Bone marrow (tissue), 2 donors: ENCODE measurements at regions not wholly inside any gene's neighbourhood (a gene's known extent, or its start where the extent isn't known, plus 50 kb on each side); places are given as distances from the start of the nearest gene placed in this dataset.
"Not testable (repeated sequence)": the region's sequence is repeated elsewhere in the genome, so short reads cannot be mapped to it uniquely, and the experiment has no call there.

Source experiments
- DNase-seq, 2 donors: peaks; one replicate each; lab custom pipeline; 2025; lab: John Stamatoyannopoulos, UW

DNA sequence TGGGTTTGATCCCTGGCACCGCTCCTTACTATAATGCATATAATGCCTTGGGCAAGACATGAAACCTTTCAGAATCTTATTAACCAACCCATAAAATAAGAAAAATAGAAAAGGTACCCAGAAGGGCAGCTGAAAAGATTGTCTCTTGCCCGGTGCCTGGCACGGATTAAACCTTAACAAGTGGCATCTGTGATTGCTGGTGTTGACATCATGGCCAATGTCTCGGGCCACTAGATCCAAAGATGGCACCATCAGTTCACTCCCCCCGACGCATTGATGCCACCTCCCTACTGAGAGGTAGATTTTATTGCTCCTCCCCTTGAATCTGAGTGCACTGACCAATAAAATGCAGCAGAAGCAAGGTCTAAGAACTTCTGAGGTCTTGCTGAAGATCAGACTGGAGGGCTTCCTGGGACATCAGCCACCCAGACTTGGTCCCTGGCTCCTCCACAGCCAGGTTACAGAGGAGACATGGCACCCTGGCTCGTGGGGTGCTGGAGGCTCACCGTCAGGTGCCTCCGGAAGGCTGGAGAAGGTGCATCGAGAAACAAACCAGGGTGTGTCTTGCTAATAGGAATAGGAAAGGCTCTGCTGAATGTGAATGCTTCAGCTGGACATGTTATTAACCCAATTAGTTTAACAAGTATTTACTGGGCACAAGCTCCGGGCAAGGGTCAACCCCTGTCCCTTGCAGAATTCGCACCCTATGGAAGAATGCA is 80.0 kb upstream of the COL5A1 start:
- no peak for DNase-seq

DNA sequence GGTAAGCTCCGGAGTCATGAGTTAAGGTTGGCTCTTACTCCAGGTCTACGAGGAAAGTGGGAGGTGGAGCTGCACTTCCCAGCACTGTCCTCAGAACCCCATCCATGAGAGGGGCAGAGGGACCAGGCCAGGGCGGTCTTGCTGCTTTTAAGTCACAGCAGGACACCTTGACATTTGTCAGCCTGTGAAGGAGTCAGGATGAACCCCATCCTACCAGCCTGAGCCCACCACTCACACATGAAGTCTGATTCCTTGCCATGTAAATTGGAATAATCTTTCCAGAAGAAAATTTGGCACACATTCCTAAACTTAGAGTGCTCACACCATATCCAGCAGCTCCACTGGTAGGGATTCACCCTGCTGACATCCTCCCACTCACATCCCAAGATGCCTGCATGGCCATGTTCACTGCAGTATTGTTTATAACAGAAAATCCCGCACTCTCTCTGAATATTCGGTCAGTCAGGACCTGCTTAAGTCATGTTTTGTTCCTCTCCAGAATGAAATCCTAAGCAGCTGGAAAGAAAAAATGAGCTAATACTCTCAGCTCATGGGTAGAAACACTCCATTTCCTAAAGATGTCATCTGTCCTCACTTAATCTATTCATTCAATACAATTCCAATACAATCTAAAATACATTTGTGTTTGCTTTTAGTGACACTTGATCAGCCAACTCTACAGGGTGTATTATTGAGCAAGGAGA is 79.3 kb upstream of the COL5A1 start:
- no peak for DNase-seq

GRCh38 chr9:134563397-134563796 is 78.2 kb upstream of the COL5A1 start:
- no peak for DNase-seq

- DNase-seq = no peak
These were observed 77.0 kb upstream of the COL5A1 start for GRCh38 chr9:134564431-134565170.

- no peak for DNase-seq
These were observed 76.2 kb upstream of the COL5A1 start for GRCh38 chr9:134565316-134565915.

GRCh38 chr9:134566196-134566847 is 75.3 kb upstream of the COL5A1 start:
- DNase-seq = no peak

DNA sequence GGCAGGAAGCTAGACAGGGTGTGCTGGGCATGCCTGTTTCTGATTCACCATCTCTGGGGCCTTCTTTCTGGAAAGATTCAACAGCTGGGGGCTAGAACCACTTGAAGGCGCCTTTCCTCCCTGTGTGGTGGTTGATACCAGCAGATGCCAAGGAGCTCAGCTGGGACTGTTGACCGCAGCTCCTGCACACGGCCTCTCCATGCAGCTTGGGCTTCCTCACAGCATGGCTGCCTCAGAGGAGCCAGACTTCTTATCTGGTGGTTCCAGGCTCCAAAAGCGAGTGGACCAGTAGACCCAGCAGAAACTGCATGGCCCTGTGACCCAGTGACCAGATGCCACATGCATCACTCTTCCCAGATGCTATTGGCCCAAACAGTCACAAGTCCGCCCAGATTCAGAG is 74.7 kb upstream of the COL5A1 start:
- DNase-seq = no peak

DNA sequence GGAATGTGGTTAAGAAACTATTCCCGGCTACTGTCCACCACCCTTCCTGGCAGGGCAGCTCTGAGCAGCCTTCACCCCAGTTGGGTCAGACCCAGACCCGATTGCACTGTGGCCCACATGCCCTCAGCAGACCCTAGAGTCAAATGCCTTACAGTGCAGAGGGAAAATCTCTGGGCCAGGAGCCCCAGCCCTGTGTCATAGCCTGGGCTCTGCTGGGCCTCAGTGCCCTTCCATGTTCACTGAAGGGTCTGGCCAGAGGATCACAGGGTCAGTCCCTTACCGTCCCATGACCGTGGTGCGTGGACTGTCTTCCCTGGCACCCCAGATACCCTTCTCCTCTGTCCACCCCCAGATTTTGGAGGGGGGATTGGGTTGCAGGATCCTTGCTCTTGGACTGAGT is 73.5 kb upstream of the COL5A1 start:
- DNase-seq = no peak

DNA sequence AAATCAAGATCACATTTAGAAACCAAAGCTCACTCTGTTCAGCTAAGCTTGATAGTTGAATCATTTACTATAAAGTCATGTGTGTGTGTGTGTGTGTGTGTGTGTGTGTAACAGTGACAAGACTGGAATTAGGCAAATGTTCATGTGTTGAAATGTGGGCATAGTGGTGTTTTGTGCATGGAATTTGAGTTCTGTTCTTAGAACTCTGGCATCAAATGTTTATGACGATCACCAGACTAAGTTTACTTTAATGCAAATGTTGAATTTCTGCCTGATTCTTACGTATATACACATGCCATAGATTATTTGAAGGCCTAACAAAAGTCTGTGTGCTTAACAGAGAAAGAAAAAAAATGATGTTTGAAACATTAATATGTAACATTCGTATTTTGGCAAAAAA is 72.8 kb upstream of the COL5A1 start:
- DNase-seq = no peak

DNA sequence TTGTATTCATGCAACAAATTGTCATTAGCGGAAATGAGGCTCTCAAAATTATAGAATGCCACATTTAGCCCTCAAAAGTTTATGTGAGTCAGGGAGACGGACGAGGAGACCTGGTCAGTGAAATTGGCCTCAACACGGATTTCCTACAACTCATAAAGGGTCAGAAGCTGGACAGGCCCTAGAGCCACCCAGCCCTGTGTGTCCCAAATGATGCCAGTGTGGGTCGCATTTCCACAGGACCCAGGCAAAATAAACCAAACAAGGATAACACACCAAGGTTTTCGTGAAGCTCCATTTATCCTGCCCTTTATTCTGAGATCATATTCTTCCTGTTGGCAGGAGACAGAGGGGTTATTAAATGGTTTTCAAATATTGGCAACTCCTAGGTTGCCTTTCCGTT is 72.0 kb upstream of the COL5A1 start:
- DNase-seq = no peak

DNA sequence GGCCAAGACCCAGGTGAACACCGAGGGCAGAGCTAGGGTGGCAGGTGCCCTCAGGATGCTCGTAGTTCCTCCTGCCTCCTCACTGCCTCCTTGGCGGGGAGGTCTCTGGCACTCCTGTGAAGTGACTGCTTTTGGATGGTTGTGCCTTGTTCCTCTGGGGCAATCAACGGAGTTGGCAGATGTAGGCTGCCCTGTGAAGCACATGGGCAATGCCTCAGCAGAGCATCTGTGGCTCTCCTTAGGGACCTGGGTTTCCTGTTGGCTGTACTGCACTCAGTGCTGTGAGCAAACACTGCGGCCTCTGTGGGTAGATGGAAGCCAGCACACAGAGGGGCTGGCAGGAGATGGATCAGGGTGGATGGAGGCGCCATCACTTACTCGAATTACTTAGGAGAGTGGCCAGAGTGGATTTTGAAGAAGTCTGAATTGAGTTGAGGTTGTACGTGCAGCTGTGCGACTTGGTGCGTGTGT is 71.4 kb upstream of the COL5A1 start:
- no peak for DNase-seq

- DNase-seq = no peak
These were observed 70.8 kb upstream of the COL5A1 start for GRCh38 chr9:134570711-134571325.

DNA sequence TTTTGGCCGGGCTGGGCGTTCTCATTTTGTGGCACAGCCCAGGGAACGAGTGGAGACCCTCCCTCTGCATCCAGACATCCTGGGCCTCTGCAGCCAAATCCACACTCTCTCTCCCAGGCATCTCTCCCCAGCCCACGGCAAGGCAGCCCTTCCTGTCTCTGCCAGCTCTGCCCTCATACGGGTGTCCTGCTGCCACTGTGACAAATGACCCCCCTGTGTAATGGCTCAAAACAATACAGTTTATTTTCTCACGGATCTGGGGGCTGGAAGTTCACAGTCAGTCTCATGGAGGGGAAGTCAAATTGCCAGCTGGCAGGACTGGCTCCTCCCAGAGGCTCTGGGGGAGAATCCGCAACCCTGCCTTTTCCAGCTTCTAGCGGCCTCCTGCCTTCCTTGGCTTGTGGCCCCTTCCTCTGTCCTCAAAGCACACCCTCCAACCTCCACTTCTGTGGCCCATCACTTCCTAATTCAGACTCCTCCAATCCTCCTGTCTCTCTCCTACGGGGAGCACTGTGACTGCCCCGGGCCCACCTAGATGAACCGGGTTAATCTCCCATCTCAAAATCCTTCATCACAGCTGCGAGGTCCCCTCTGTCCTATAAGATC is 70.2 kb upstream of the COL5A1 start:
- no peak for DNase-seq

DNA sequence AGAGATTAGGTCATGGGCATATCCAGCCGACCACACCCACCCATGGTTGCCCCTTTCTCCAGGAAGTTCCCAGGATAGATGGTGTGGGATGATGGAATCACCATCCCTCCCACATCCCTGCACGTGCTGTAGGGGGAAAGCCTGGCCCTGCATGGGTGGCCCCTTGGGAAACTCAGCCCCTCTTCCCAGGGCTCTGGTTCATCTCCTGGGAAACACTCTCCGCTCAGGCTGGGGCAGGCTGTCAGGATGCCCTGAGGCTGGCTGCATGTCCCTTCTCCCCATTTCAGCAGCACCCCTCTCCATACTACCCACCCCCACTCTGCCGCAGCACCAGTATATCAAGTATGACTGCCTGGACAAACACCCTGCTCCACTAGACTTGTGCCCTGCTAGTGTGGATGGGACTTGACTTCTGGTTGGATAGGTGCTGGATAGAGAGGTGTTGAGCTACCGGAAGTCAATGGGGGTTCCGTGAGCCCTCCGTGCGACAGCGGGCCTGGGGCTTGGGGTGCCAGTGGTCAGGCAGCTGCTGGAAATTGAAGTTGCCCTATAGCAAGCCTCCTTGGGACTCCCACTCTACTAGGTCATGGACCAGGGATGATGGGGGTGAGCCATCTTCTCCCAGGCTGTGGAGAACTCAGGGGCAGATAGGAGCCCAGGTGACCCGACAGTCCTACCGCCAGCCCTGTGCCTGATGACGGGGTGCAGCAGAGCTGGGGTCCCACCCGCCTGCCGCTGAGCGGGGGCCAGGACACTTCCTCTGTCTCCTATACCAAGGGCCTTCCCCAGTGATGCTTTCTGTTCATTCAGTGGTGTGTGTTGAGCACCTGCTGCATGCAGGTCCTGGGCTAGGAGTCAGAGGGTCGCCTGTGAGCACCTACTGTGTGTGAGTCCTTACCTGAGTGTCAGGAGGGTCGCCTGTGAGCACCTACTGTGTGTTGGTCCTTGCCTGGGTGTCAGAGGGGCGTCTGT is 69.4 kb upstream of the COL5A1 start:
- no peak for DNase-seq

- not testable (repeated sequence) for DNase-seq
These were observed 66.9 kb upstream of the COL5A1 start for GRCh38 chr9:134574686-134575085.

GRCh38 chr9:134575103-134575900 is 66.3 kb upstream of the COL5A1 start:
- DNase-seq = no peak

DNA sequence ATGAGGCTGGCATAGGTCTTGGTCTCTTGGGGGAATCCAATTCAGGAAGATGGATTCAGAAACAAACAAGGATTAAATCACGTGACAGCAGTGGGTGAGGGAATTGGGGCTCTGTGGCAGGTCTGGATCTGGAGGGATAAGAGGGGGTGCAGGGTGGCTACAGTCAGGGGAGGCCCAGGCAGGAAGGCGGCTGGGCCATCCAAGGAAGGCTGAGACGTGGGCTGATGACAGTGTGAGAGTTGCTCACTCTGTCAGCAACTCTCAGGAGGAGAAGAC is 65.8 kb upstream of the COL5A1 start:
- DNase-seq = no peak

DNA sequence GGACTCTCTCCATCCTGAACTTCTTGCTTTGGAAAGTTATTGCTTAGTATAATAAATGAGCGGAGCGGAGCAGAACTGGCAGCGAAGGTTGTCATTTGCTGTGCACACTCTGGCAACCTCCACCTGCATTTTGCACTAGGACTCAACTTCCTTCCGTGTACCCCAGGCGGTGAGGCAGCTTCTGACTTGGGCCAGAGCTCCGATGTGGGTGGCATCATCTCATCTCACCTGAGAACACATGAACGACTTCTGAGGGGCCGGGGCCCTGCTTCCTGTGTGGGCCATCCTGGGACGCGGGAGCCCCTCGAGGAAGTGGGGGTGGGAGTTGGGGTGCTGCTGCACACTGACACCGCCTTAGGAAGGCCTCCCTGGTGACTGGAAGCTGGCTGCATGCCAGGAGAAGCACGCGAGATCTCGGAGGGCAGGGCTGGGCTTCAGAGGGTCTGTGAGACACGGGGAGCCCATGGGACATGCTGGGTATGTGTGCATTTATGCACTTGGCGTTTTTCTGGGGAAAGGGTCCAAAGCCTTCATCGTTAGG is 56.5 kb upstream of the COL5A1 start:
- DNase-seq = no peak
